Uterus (tissue), 2 donors: ENCODE measurements at regions not wholly inside any gene's neighbourhood (a gene's known extent, or its start where the extent isn't known, plus 50 kb on each side); places are given as distances from the start of the nearest gene placed in this dataset.

ENCODE experiments used
- POLR2A ChIP-seq, 2 donors: fragments of 450-650 bp; IDR thresholded peaks; one replicate each; pipeline ENCODE4 v1.6.1; 2016; ENCODE audit warnings: antibody characterized with exemption in 2 of 2, mild to moderate bottlenecking in 1 of 2, moderate library complexity in 1 of 2
- TF ChIP-seq, protein P1 (sequence below), 4 experiments: fragments of 200-600 bp in 2 of 4; fragments of 450-650 bp in 2 of 4; sonication (generic) in 2 of 4; IDR thresholded peaks; one replicate each; pipeline ENCODE4 v1.5.1; 2016 to 2019; ENCODE audit warnings: antibody characterized with exemption in 4 of 4, mild to moderate bottlenecking in 2 of 4, moderate library complexity in 1 of 4

GRCh38 chr5:155540000-155540595 is 526.5 kb downstream of the KIF4B start:
- TF ChIP-seq POLR2A (IDR thresholded peaks at IDR 0.05) = no peak
- TF ChIP-seq, protein P1, sequence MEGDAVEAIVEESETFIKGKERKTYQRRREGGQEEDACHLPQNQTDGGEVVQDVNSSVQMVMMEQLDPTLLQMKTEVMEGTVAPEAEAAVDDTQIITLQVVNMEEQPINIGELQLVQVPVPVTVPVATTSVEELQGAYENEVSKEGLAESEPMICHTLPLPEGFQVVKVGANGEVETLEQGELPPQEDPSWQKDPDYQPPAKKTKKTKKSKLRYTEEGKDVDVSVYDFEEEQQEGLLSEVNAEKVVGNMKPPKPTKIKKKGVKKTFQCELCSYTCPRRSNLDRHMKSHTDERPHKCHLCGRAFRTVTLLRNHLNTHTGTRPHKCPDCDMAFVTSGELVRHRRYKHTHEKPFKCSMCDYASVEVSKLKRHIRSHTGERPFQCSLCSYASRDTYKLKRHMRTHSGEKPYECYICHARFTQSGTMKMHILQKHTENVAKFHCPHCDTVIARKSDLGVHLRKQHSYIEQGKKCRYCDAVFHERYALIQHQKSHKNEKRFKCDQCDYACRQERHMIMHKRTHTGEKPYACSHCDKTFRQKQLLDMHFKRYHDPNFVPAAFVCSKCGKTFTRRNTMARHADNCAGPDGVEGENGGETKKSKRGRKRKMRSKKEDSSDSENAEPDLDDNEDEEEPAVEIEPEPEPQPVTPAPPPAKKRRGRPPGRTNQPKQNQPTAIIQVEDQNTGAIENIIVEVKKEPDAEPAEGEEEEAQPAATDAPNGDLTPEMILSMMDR (IDR thresholded peaks at IDR 0.05) = no peak
